ENCODE measurements at regions not wholly inside any gene's neighbourhood (a gene's known extent, or its start where the extent isn't known, plus 50 kb on each side); places are given as distances from the start of the nearest gene placed in this dataset.

DNA sequence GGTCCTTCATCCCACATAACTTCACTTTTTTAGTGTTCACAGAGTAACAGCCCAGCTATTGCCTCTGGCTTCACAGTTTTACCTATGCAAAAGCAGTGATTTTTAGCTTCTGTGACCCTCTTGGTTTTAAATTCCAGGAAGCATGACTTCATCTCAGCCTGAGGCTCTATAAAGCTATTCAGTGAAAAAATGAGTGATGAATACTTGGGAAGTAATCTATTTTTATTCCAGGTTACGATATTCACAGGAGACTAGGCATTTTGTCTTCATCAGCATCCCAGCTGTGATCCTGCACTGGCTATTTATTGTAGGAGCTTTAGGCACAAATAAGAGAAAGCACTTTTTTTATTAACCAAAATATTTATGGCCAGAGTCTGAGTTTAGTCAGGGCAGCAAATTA is 164.8 kb downstream of the SNAPC1 start:
- H2AFZ ChIP-seq (ENCODE audit: low read depth, low read length) = no peak overlapping the region
- in situ Hi-C loops (cut with MboI) = no loop called here

GRCh38 chr14:61927520-61927919 is 165.3 kb downstream of the SNAPC1 start:
- Histone ChIP-seq H3K36me3 (ENCODE audit: control insufficient read depth, insufficient read depth, low read length) (no peaks in the 10 kb centered on the region), H4K20me1 (replicated peaks; ENCODE audit: control insufficient read depth, insufficient read depth, low read length) (no peaks in the 10 kb centered on the region), H3K4me1 (replicated peaks in 1 of 2; ENCODE audit: control insufficient read depth in 2 of 2, insufficient read depth in 2 of 2, low read length in 2 of 2) (no peaks in the 10 kb centered on the region), H3K27ac (ENCODE audit: extremely low read depth, low read depth, low read length) (no peak overlapping the region), H3K9me1 (ENCODE audit: control insufficient read depth, insufficient read depth, low read length) (no peaks in the 10 kb centered on the region), H3K27me3 (ENCODE audit: control insufficient read depth in 2 of 2, insufficient read depth in 2 of 2, low read length in 2 of 2) (no peaks in the 10 kb centered on the region), H3K9me3 (replicated peaks; ENCODE audit: control insufficient read depth, insufficient read depth, low read depth, low read length) (no peaks in the 10 kb centered on the region), H3K9ac (ENCODE audit: insufficient read depth in 1 of 2, low read depth in 2 of 2, low read length in 2 of 2) (no peak overlapping the region), H3K4me2 (ENCODE audit: insufficient read depth, low read length) (no peak overlapping the region), H3K79me2 (ENCODE audit: control insufficient read depth, insufficient read depth, low read length) (no peaks in the 10 kb centered on the region), H3K4me3 (no peak overlapping the region), H2AFZ (ENCODE audit: low read depth, low read length) (no peak overlapping the region)
- DNase-seq (ENCODE audit: extremely low read depth in 1 of 4, low spot score in 3 of 4) (no peak), ATAC-seq (no peak), FAIRE-seq (no peak)
- ChIA-PET POLR2A (no interaction called here), CTCF (ENCODE audit: low intra/inter-chr PET ratio) (no interaction called here)
- intact Hi-C loops (cut with micrococcal nuclease) (no loop called here), in situ Hi-C loops (cut with MboI) (no loop called here)
- whole genome bisulfite sequencing (ENCODE audit: insufficient coverage, low coverage, missing lambda C conversion rate) = 0% methylated on average over 2 of the region's 2 CpGs
- BruUV-seq (replicated peaks) = no TSS peak
- TF ChIP-seq, protein P1, sequence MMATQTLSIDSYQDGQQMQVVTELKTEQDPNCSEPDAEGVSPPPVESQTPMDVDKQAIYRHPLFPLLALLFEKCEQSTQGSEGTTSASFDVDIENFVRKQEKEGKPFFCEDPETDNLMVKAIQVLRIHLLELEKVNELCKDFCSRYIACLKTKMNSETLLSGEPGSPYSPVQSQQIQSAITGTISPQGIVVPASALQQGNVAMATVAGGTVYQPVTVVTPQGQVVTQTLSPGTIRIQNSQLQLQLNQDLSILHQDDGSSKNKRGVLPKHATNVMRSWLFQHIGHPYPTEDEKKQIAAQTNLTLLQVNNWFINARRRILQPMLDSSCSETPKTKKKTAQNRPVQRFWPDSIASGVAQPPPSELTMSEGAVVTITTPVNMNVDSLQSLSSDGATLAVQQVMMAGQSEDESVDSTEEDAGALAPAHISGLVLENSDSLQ (IDR thresholded peaks at IDR 0.05) = no peak
- TF ChIP-seq, protein P2, sequence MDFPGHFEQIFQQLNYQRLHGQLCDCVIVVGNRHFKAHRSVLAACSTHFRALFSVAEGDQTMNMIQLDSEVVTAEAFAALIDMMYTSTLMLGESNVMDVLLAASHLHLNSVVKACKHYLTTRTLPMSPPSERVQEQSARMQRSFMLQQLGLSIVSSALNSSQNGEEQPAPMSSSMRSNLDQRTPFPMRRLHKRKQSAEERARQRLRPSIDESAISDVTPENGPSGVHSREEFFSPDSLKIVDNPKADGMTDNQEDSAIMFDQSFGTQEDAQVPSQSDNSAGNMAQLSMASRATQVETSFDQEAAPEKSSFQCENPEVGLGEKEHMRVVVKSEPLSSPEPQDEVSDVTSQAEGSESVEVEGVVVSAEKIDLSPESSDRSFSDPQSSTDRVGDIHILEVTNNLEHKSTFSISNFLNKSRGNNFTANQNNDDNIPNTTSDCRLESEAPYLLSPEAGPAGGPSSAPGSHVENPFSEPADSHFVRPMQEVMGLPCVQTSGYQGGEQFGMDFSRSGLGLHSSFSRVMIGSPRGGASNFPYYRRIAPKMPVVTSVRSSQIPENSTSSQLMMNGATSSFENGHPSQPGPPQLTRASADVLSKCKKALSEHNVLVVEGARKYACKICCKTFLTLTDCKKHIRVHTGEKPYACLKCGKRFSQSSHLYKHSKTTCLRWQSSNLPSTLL (IDR thresholded peaks at IDR 0.05) = no peak
- TF ChIP-seq KDM2B (CRISPR knock-in tag; IDR thresholded peaks at IDR 0.05) (no peak), TGIF2 (CRISPR knock-in tag; IDR thresholded peaks at IDR 0.05) (no peak), CREB1 (IDR thresholded peaks at IDR 0.05) (no peak), CREB1 (CRISPR knock-in tag; IDR thresholded peaks at IDR 0.05) (no peak), FOXK1 (CRISPR knock-in tag; IDR thresholded peaks at IDR 0.05; ENCODE audit: borderline replicate concordance) (no peak), NRF1 (conservative IDR thresholded peaks at IDR 0.05 in 1 of 2, IDR thresholded peaks at IDR 0.05 in 1 of 2) (no peak), KLF16 (IDR thresholded peaks at IDR 0.05) (no peak), GABPB1 (CRISPR knock-in tag; IDR thresholded peaks at IDR 0.05) (no peak)
- TF ChIP-seq, protein P3, sequence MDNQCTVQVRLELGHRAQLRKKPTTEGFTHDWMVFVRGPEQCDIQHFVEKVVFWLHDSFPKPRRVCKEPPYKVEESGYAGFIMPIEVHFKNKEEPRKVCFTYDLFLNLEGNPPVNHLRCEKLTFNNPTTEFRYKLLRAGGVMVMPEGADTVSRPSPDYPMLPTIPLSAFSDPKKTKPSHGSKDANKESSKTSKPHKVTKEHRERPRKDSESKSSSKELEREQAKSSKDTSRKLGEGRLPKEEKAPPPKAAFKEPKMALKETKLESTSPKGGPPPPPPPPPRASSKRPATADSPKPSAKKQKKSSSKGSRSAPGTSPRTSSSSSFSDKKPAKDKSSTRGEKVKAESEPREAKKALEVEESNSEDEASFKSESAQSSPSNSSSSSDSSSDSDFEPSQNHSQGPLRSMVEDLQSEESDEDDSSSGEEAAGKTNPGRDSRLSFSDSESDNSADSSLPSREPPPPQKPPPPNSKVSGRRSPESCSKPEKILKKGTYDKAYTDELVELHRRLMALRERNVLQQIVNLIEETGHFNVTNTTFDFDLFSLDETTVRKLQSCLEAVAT (IDR thresholded peaks at IDR 0.05) = no peak

More for the DNA sequence above, 164.8 kb downstream of the SNAPC1 start:
- no peaks in the 10 kb centered on the region for H3K27me3 ChIP-seq (ENCODE audit: control insufficient read depth in 2 of 2, insufficient read depth in 2 of 2, low read length in 2 of 2)
- ChIA-PET CTCF (ENCODE audit: low intra/inter-chr PET ratio) (no interaction called here), POLR2A (interaction anchor here (0.7 kb wide), 1 partner anchor 68 kb away, joined by 3 read pairs; no protein-coding TSS in a partner anchor)
- ATAC-seq = no peak
- BruUV-seq (replicated peaks) = no TSS peak
- H3K36me3 ChIP-seq (ENCODE audit: control insufficient read depth, insufficient read depth, low read length) = no peaks in the 10 kb centered on the region
- no peak for FAIRE-seq
- no peak overlapping the region for H3K4me3 ChIP-seq
- no peak overlapping the region for H3K27ac ChIP-seq (ENCODE audit: extremely low read depth, low read depth, low read length)
- no peak overlapping the region for H3K9ac ChIP-seq (ENCODE audit: insufficient read depth in 1 of 2, low read depth in 2 of 2, low read length in 2 of 2)
- intact Hi-C loops (cut with micrococcal nuclease) = no loop called here
- WGBS (ENCODE audit: insufficient coverage, low coverage, missing lambda C conversion rate) = 0% methylated on average over 1 of the region's 1 CpG
- no peaks in the 10 kb centered on the region for H3K4me1 ChIP-seq (replicated peaks in 1 of 2; ENCODE audit: control insufficient read depth in 2 of 2, insufficient read depth in 2 of 2, low read length in 2 of 2)
- H3K9me1 ChIP-seq (ENCODE audit: control insufficient read depth, insufficient read depth, low read length) = no peaks in the 10 kb centered on the region
- H4K20me1 ChIP-seq (replicated peaks; ENCODE audit: control insufficient read depth, insufficient read depth, low read length) = no peaks in the 10 kb centered on the region
- DNase-seq (ENCODE audit: extremely low read depth in 1 of 4, low spot score in 3 of 4) = no peak
- no peaks in the 10 kb centered on the region for H3K9me3 ChIP-seq (replicated peaks; ENCODE audit: control insufficient read depth, insufficient read depth, low read depth, low read length)
- TF ChIP-seq FOXK1 (CRISPR knock-in tag; IDR thresholded peaks at IDR 0.05; ENCODE audit: borderline replicate concordance) = no peak
- H3K79me2 ChIP-seq (ENCODE audit: control insufficient read depth, insufficient read depth, low read length) = no peaks in the 10 kb centered on the region
- H3K4me2 ChIP-seq (ENCODE audit: insufficient read depth, low read length) = no peak overlapping the region
